GM12801 (cell line): ENCODE measurements at regions not wholly inside any gene's neighbourhood (a gene's known extent, or its start where the extent isn't known, plus 50 kb on each side); places are given as distances from the start of the nearest gene placed in this dataset.

Experiments used
- CTCF ChIP-seq: IDR thresholded peaks from one replicate; pipeline ENCODE4 v1.5.1; 2011; ENCODE audit warnings: control low read depth; ENCODE audit not compliant: insufficient read length; ENCODE audit errors: extremely low read depth

- no peak for TF ChIP-seq CTCF
Observed at GRCh38 chr13:99844421-99844820, 127.1 kb downstream of the ZIC5 start.

- no peak for TF ChIP-seq CTCF
Observed at GRCh38 chr13:99843872-99844271, 127.7 kb downstream of the ZIC5 start.

GRCh38 chr13:99842405-99842804 is 129.2 kb downstream of the ZIC5 start:
- TF ChIP-seq CTCF = no peak

GRCh38 chr13:99836291-99836690 is 135.3 kb downstream of the ZIC5 start:
- no peak for TF ChIP-seq CTCF

GRCh38 chr13:99835442-99835841 is 136.1 kb downstream of the ZIC5 start:
- TF ChIP-seq CTCF = no peak

GRCh38 chr13:99834246-99834645 is 137.3 kb downstream of the ZIC5 start:
- no peak for TF ChIP-seq CTCF

GRCh38 chr13:99832347-99832746 is 139.2 kb downstream of the ZIC5 start:
- TF ChIP-seq CTCF = no peak

GRCh38 chr13:99830931-99831330 is 140.6 kb downstream of the ZIC5 start:
- no peak for TF ChIP-seq CTCF
